ENCODE measurements at regions not wholly inside any gene's neighbourhood (a gene's known extent, or its start where the extent isn't known, plus 50 kb on each side); places are given as distances from the start of the nearest gene placed in this dataset.
"Not testable (repeated sequence)": the region's sequence is repeated elsewhere in the genome, so short reads cannot be mapped to it uniquely, and the experiment has no call there.

DNA sequence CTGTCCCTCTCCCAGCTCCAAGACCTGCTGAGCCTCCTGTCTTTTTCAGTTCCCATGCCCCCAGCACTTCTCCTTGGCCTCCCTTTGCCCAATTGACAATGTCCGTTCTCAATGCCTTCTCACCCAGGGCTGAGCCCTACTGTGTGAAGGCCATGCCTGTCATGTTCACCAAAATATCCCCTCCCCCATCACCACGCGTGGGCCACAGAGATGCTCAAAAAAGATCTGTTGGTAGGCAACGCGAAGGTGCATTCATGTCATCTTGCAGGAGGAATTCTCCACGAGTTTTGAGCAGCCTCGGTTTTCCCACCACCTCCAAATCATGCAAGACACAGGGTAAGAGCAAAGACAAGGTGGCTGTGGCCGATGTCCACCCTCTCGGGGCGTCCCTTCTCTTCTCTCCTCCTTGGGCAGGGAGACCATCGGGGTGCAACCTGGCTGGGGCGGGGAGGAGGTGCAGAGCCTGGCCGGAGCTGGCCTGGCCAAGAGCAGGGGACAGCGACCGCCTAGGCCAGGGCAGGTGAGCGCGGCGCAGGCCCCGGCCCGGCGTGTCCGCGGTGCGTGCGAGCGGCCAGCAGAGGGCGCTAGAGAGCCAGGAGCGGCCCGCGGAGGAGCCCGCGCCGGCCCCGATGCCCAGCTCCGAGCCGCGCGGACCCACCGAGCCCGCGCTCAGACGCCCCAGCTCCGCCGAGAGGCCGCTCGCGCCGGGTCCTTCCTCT, 56.3 kb upstream of the KRTAP5-11 start:
- peak; percentile 48 to 49 for DNase-seq

DNA sequence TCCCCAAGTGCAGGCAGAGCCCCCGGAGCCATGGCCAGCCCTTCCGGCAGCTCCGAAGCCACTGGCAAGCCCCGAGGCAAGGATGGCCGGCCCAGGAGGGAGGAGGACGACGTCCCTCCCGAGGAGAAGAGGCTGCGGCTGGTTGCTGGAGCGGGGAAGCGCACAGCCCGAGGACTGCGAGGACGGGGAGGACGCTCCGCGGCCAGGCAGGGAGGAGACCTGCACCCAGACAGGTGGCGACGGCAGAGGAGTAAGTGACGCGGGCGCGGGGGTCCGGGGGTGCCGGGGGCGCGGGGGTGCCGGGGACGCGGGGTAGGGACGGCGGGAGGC, 56.8 kb upstream of the KRTAP5-11 start:
- DNase-seq = peak in 1 of 2 experiments; percentile 4

DNA sequence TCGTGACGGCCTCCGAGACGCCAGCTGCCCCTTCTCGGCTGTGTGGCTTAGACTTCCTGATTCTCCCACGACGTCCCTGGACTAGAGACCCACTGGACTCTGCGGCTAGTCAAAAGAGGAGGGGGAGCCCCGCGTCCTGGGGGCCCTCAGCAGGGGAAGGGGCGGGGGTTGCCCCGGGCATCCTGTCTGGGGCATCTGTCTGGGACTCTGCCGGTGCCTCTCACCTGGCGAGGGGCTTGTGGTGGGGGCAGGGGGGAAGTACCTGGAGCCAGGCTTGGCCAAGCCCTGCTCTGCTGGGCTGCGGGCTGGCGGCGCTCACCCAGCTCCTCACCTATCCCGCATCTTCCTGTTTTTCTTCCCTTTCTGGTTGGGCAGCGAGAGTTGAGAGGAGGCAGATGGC, 57.2 kb upstream of the KRTAP5-11 start:
- DNase-seq = not testable (repeated sequence)

DNA sequence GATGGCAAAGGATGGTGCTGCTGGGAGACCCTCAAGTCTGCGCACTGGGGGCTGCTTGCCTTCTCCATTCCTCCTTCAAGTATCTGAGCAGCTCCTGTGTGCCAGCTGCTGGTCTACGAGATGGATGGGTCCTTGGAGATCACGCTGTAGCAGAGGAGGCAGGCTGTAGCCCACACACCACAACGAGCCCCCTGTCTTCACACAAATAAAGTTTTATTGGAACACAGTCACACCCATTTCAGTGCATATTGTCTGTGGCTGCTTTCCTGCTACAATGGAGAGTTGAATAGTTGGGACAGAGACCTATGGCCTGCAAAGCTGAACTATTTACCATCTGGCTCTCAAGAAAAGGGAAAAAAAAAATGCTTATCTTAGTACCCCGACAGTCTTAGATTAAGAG, 64.4 kb upstream of the KRTAP5-11 start:
- not testable (repeated sequence) for DNase-seq

DNA sequence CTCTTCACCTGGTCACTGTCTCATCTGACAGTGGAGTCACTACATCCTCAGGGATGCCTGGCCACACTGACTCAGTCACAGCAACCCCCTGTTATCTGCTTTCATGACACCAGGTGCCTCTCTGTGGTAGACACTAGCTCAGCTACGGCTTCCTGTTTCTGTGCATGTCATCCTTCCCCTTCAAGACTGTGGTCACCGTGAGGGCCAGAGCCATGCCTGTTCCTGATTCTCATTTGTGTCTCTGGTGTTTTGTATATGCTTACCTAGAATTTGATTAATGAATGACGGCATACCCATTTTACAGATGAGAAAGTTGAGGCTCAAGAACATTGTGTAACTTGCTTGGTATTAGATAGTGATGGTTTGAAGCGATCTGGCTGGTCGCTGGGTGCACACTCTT, 70.3 kb upstream of the KRTAP5-11 start:
- not testable (repeated sequence) for DNase-seq

DNA sequence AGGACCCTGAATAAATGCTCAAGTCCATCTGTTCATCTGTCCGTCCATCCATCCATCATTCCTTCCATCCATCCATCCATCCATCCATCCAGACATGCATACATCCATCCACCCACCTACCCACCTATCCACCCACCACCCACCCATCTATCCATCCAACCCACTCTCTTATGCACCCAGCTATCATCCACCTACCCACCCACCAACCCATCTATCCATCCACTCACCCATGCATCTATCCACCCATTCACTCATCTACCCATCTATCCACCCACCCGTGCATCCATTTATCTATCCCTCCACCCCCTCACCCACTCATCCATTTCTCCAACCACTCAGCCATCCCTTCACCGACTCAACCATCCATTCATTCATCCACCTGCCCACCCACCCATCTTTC, 71.7 kb upstream of the KRTAP5-11 start:
- not testable (repeated sequence) for DNase-seq

DNA sequence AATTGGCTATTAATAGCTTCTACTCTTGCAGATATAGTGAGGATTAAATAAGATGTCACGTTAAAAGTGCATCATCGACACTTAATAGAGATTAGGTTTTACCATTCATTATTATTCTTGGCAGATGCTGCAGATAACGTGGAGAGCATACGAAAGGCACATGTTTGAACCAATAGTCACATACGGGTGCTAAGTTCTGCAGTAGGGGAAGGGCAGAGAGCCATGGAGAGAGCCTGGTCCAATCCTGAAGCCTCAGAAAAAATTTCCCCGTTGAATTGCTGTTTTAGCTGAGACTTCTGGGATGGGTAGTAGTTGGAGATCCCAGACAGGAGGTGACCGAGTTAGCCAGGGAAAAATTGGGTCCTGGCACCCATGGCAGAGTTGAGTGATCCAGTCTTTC, 72.4 kb upstream of the KRTAP5-11 start:
- not testable (repeated sequence) for DNase-seq

DNA sequence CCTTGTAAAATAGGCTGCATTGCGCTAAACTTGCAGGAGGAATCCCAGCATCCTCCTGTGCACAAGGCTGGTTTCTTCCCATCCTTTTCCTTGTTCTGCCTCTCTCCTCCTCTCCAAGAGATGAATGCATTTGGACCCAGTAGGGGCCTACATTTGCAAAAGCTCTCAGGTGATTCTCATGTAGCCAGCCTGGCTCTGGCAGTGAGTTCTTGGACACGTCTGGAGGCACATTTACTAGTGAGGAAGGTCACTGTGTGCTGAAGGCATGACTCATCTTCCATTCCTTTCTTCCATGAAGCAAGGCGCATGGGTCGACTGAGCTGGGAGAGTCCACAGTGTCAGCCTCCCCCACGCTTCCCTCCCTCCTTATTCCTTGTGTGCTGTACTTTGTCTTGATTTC, 73.8 kb upstream of the KRTAP5-11 start:
- not testable (repeated sequence) for DNase-seq

DNA sequence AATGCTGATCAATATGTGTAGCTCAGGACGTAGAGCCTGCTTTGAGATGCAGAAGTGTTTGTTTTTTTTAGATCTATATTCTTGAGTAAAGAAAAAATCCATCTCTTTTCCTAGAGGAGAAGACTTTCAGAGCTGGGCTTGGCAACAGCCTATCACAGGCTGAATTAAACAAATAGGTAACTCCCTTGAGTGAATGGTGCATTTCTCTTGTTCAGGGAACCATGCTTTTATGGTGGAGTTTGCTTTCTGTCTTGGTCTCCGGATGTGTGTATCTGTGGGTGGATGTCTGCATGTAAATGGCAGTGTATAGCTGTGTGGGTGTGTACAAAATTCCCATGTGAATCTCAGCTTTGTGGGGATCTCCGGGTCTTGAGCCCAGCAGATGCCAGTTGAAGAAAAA, 82.3 kb upstream of the KRTAP5-11 start:
- DNase-seq = not testable (repeated sequence)

DNA sequence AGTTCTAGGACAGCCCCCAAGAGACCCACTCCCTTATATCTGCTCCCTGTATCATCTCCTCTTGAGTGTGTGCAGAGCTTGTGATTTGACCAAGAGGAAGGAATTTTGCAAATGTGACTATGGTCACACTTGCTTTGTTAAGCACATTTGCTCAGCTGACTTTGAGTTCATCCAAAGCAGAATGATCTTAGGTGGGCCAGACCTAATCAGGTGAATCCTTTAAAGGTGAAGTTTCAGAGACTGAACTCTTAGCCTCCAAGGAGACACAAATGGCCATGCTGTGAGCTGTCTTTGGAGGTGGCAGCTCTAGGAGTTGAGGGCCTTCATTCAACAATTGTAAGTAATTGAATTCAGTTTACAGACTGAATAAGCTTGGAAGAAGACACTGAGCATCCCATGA, 115.4 kb upstream of the KRTAP5-11 start:
- not testable (repeated sequence) for DNase-seq

DNA sequence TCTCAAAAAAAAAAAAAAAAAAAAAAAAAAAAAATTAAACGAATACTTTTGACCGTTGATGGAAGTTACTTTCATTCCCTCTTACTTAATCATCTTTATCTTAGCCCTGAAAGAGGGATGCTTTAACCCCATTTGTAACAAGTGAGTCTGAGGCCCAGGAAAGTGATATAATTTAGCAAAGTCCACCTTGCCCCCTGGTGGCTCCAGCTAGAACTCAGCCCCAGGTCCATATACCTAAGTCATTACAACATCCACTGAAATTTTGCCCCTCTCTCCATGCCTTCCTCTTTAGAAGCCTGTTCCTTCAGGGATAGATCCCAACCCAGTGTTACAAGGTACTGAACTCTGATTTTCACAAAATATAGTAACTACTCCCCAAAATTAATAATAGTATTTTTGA, 116.3 kb upstream of the KRTAP5-11 start:
- not testable (repeated sequence) for DNase-seq

DNA sequence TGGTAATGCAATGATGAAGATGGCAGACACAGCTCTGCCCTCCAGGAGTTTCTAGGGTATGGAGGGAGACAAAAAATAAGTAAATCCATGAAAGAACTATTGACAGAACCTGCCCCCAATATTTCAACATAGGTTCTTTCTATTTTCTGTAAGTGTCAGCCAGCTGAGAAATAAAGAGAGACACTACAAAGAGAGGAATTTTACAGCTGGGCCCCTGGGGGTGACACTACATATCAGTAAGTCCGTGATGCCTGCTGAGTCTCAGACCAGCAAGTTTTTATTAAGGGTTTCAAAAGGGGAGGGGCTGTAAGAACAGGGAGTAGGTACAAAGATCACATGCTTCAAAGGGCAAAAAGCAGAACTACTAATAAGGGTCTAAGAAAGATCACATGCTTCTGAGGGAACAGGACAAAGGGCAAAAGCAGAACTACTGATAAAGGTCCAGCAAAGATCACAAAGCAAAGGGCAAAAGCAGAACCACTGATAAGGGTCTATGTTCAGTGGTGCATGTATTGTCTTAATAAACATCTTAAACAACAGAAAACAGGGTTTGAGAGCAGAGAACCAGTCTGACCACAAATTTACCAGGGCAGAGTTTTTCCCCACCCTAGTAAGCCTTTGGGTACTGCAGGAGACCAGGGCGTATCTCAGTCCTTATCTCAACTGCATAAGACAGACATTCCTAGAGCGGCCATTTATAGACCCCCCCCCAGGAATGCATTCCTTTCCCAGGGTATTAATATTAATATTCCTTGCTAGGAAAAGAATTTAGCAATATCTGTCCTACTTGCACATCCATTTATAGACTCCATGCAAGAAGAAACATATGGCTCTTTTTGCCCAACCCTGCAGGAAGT, 119.0 kb upstream of the KRTAP5-11 start:
- not testable (repeated sequence) for DNase-seq

DNA sequence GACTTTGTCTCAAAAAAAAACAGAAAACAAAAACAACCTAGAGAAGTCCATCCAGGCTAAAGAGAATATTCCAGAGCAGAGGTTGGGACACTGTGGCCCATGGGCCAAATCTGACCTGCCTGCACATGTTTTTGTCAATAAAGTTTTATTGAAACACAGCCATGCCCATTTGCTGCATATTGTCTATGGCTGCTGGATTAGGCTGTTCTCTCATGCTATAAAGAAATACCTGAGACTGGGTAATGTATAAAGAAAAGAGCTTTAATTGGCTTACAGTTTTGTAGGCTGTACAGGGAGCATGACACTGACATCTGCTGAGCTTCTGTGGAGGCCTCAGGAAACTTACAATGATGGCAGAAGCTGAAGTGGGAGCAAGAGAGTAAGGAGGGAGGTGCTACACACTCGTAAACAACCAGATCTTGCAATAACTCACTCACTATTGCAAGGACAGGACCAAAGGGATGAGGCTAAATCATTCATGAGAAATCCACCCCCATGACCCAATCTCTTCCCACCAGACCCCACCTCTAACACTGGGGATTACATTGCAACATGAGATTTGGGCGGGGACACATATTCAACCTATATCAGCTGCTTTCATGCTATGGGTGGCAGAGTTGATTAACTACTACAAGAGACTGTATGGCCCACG, 122.5 kb upstream of the KRTAP5-11 start:
- not testable (repeated sequence) for DNase-seq

DNA sequence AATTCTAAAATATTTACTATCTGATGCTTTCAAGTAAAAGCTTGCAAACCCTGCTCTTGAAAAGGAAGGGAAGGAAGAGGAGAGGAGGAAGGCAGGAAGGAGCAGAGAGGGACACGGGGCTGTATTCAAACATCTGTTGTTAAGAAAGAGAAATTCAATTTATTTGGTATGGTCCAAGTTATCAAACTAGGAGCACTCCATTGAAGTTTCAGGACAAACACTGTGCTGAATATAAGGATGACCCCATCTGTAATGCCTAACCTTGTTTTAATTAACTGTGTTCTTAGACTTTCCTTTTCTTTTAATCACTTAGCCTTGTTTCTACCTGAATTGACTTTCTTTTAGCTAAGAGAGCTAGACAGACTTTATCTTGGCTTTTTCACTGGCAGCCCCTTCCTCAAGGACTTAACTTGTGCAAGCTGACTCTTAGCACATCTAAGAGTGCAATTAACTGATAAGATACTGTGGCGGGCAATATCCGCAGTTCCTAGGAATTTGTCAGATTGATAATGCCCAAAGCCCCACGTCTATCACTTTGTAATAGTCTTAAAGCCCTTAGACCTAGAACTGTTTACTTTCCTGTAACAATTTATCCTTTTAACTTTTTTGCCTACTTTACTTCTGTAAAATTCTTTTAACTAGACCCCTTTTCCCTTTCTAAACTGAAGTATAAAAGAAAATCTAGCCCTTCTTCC, 123.2 kb upstream of the KRTAP5-11 start:
- not testable (repeated sequence) for DNase-seq

DNA sequence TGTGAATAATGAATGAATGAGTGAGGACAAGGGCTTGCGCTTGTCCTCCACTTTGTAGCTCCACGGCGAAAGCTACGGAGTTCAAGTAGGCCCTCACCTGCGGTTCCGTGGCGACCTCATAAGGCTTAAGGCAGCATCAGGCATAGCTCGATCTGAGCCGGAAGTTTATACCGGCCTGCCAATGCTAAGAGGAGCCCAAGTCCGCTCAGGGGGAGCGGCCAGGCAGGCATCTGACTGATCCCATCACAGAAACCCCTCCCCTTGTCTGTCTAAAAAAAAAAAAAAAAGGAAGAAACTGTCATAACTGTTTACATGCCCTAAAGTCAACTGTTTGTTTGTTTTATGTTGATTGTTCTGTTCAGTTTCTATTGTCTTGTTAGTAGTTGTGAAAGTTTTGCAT, 124.4 kb upstream of the KRTAP5-11 start:
- DNase-seq = not testable (repeated sequence)

DNA sequence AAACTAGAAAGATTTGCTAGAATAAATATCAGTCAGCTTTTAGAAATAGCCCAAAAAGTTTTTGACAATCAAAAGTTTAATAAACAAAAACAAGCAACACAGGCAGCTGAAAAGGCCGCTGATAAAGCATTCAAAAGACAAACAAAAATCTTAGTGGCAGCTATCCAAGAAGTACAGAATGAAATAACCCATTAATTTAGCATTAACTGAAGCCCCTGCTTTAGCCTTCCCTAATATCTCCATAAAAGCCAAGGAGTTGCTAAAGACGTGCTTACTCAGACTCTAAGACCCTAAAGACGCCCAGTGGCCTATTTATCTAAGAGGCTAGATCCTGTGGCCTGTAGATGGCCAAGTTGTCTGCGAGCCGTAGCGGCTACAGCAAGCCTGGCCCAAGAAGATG, 123.5 kb upstream of the DEFB108B start:
- not testable (repeated sequence) for DNase-seq

DNA sequence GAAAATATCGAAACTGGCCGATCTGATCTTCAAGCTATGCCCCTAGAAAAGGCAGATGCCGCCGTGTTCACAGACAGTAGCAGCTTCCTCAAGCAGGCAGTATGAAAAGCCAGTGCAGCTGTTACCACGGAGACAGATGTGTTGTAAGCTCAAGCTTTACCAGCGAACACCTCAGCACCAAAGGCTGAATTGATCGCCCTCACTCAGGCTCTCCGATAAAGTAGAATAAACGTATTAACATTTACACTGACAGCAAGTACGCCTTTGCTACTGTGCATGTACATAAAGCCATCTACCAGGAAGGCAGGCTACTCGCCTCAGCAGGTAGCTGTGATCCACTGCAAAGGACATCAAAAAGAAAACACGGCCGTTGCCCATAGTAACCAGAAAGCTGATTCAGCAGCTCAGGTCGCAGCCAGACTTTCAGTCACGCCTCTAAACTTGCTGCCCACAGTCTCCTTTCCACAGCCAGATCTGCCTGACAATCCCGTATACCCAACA, 122.8 kb upstream of the DEFB108B start:
- DNase-seq = peak; percentile 12 to 17

DNA sequence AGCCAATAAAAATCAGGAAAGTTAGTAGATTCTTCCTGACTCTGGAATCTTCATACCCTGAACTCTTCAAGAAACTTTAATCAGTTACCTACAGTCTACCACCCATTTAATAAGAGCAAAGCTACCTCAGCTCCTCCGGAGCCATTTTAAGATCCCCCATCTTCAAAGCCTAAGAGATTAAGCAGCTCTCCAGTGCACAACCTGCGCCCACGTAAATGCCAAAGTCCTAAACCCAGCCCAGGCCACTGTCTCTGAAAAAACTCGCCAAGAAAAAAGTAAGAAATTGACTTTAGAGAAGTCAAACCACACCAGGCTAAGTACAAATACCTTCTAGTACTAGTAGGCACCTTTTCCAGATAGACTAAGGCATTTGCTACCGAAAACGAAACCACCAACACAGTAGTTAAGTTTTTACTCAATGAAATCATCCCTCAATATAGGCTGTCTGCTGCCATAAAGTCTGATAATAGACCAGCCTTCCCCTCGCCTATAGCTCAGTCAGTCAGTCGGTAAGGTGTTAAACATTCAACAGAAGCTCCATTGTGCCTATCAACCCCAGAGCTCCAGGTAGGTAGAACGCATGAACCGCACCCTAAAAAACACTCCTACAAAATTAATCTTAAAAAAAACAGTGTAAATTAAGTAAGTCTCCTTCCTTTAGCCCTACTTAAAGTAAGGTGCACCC, 122.2 kb upstream of the DEFB108B start:
- not testable (repeated sequence) for DNase-seq

DNA sequence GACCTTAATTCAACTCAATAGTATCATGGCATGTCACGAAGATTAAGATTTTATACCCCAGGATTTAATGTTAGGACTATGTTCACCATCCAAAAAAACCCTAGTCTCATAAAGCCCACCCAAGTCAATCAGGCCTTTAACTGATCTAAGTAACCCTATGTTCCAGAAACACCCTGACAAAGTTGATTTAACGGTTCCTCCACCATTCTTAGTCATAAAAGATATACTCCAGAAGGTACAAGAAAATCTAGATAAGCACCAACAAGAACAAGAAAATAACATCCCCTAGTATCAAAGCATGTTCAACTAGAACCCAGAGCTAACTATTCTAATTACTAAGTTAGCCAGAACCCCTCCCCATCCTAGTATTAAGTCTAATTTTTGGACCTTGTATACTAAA, 120.7 kb upstream of the DEFB108B start:
- DNase-seq = not testable (repeated sequence)

DNA sequence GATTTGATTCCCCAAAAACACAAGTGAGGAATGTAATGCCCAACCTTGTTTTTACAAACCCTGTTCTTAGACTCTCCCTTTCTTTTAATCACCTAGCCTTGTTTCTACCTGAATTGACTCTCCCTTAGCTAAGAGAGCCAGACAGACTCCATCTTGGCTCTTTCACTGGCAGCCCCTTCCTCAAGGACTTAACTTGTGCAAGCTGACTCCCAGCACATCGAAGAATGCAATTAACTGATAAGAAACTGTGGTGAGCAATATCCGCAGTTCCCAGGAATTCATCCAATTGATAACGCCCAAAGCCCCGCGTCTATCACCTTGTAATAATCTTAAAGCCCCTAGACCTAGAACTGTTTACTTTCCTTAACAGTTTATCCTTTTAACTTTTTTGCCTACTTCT, 120.2 kb upstream of the DEFB108B start:
- DNase-seq = not testable (repeated sequence)

DNA sequence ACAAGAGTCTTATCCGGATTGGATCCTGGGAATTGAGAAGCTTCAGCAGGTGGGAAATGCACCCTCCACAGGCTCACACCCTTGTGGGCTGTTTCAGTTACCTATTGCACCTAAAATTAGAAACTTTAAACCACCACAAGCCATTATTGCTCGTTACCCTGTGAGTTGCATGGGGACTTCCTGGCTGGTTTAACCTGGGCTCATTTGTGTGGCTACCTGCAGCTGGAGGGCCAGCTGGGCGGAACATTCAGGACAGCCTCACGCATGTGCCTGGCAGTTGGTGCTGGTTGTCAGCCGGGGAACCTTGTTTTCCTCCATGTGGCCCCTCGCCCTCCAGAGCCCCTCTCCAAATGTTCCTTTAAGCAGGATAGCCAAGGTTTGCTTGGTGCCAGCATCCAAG, 118.5 kb upstream of the DEFB108B start:
- DNase-seq = not testable (repeated sequence)

DNA sequence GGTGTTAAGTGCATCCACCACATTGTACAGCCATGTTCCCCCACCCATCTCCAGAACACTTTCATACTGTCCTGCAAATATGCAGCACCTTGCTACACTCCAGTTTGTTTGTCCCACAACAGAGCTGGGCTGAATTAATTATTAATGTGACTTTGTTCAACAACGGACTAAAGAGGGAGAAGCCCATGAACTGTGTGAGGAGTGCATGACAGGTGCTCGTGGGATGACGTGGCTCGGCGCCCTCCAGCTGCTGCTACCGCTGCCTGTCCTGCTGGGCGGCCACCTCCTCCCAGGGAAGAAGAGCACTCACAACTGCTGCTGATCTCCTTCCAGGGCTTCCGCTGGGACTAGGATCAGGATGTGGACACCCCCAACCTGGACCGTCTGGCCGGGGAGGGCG, 111.2 kb upstream of the DEFB108B start:
- not testable (repeated sequence) for DNase-seq
